ENCODE measurements at regions not wholly inside any gene's neighbourhood (a gene's known extent, or its start where the extent isn't known, plus 50 kb on each side); places are given as distances from the start of the nearest gene placed in this dataset.

DNA sequence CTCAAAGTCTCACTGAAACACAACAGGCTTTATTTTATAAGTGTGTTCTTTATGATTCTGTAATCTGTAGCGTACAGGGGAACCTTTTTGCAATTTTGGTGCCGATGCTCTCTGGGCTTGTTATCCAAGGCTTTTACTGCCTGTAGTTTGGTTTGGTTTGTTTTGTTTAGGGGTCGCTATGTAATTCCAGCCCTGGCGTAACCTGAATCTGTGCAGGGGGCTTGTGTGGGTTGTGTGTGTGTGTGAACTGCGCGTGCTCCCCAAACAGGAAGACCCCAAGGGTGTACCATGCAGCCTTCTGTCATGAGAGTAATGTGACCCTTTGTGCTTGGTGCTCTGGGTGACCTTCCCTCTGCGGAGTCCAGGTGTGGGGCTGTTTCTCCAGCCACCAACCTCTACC, 92.1 kb upstream of the CLDN14 start:
- TF ChIP-seq, protein P1, sequence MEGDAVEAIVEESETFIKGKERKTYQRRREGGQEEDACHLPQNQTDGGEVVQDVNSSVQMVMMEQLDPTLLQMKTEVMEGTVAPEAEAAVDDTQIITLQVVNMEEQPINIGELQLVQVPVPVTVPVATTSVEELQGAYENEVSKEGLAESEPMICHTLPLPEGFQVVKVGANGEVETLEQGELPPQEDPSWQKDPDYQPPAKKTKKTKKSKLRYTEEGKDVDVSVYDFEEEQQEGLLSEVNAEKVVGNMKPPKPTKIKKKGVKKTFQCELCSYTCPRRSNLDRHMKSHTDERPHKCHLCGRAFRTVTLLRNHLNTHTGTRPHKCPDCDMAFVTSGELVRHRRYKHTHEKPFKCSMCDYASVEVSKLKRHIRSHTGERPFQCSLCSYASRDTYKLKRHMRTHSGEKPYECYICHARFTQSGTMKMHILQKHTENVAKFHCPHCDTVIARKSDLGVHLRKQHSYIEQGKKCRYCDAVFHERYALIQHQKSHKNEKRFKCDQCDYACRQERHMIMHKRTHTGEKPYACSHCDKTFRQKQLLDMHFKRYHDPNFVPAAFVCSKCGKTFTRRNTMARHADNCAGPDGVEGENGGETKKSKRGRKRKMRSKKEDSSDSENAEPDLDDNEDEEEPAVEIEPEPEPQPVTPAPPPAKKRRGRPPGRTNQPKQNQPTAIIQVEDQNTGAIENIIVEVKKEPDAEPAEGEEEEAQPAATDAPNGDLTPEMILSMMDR (IDR thresholded peaks at IDR 0.05; ENCODE audit: poor library complexity, severe bottlenecking): no peak
- Histone ChIP-seq H3K27ac (ENCODE audit: poor library complexity, severe bottlenecking) (no peak overlapping the region), H3K4me1 (ENCODE audit: insufficient read depth, poor library complexity, severe bottlenecking) (no peaks in the 10 kb centered on the region), H3K4me3 (ENCODE audit: severe bottlenecking) (no peak overlapping the region), H3K36me3 (ENCODE audit: low read depth) (no peaks in the 10 kb centered on the region), H3K9me3 (ENCODE audit: severe bottlenecking) (no peaks in the 10 kb centered on the region), H3K27me3 (ENCODE audit: insufficient read depth, poor library complexity, severe bottlenecking) (peaks cover 3% of the 10 kb centered on the region)
- DNase-seq (ENCODE audit: low spot score) (no peak), ATAC-seq (ENCODE audit: low read depth) (no peak)

DNA sequence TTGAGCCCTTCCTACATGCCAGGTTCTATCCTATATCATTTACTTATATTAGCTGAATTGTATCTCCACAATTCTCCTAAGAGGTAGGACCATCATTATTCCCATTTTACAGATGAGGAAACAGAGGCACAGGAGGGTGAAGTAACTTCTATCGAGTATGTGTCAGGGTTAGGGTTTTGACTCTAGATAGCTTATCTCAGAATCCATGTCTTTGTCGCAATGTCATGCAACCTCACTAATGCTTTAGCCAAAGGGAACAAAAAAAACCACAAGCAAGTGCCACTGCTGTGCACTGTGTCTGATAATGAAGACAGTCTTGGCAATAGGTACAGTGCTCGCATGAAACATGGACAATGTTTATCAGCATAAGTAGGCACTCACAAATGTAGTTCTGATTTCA, 95.4 kb upstream of the CLDN14 start:
- ATAC-seq (ENCODE audit: low read depth): no peak
- Histone ChIP-seq H3K4me3 (ENCODE audit: severe bottlenecking) (no peak overlapping the region), H3K27me3 (ENCODE audit: insufficient read depth, poor library complexity, severe bottlenecking) (peaks cover under 1% of the 10 kb centered on the region), H3K9me3 (ENCODE audit: severe bottlenecking) (no peaks in the 10 kb centered on the region), H3K4me1 (ENCODE audit: insufficient read depth, poor library complexity, severe bottlenecking) (no peaks in the 10 kb centered on the region), H3K27ac (ENCODE audit: poor library complexity, severe bottlenecking) (no peak overlapping the region), H3K36me3 (ENCODE audit: low read depth) (no peaks in the 10 kb centered on the region)
- TF ChIP-seq, protein P1 (IDR thresholded peaks at IDR 0.05; ENCODE audit: poor library complexity, severe bottlenecking): no peak
- DNase-seq (ENCODE audit: low spot score): no peak

DNA sequence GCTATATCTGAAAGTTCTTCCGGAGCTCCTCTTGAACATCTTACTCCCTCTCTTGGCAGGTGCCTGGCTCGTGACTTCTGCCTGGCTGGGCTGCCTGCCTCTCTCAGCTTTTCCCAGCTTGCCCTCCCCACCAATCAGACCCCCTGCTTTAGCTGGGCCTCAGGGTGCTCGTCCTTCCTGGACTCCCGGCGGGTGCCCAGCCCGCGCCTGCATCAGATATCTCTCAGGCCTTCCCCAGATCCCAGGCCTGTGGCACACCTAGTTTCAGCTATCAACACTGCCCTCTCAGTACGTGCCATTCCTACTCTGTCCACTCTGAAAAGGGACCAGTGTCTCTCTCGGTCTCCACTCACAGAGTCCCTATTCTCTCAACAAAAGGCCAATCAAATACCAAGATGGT, 96.5 kb upstream of the CLDN14 start:
- no peak for DNase-seq (ENCODE audit: low spot score)
- Histone ChIP-seq H3K27me3 (ENCODE audit: insufficient read depth, poor library complexity, severe bottlenecking) (no peaks in the 10 kb centered on the region), H3K27ac (ENCODE audit: poor library complexity, severe bottlenecking) (no peak overlapping the region), H3K9me3 (ENCODE audit: severe bottlenecking) (no peaks in the 10 kb centered on the region), H3K4me3 (ENCODE audit: severe bottlenecking) (no peak overlapping the region), H3K36me3 (ENCODE audit: low read depth) (no peaks in the 10 kb centered on the region), H3K4me1 (ENCODE audit: insufficient read depth, poor library complexity, severe bottlenecking) (no peaks in the 10 kb centered on the region)
- TF ChIP-seq, protein P1 (IDR thresholded peaks at IDR 0.05; ENCODE audit: poor library complexity, severe bottlenecking): no peak
- ATAC-seq (ENCODE audit: low read depth): no peak

DNA sequence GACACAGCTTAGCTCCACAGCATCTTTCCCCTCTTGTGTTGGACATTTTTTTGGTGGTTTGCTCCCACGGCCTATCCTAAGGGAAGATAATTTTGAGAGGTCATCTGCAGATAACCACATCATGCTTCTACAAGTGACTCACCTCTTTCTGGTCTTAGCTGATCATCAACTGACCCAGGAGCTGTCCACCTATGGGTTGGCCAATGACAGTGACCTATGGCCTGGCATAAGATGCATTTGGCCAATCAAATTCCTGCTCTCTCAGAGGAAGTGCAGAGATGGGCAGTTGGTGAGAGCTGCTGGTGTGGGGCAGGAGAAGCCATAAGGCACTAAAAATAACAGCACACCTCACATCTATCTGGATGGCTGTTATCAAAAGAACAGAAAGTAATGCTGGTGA, 100.0 kb upstream of the CLDN14 start:
- Histone ChIP-seq H3K4me1 (ENCODE audit: insufficient read depth, poor library complexity, severe bottlenecking) (no peaks in the 10 kb centered on the region), H3K27me3 (ENCODE audit: insufficient read depth, poor library complexity, severe bottlenecking) (no peaks in the 10 kb centered on the region), H3K9me3 (ENCODE audit: severe bottlenecking) (no peaks in the 10 kb centered on the region), H3K27ac (ENCODE audit: poor library complexity, severe bottlenecking) (no peak overlapping the region), H3K4me3 (ENCODE audit: severe bottlenecking) (no peak overlapping the region), H3K36me3 (ENCODE audit: low read depth) (no peaks in the 10 kb centered on the region)
- TF ChIP-seq, protein P1 (IDR thresholded peaks at IDR 0.05; ENCODE audit: poor library complexity, severe bottlenecking): no peak
- DNase-seq (ENCODE audit: low spot score) (no peak), ATAC-seq (ENCODE audit: low read depth) (no peak)

DNA sequence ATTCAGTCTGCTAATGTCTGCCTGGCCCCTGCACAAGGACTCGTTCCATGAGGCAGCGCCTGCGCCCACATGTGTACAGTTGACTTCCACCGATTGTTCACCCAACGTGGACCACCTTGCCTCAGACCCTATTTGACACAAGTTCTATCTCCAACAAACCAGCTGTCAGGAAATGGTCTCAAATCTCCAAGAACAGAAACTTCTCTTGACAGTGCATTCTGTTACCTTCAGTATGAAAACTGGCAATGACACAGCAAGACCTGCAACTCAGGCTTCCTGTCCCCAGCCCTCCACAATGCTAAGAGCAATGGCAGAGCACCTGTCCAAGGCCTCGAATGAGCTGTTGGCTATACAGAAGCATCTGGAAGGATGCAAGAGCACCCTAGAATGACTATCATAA, 102.3 kb upstream of the CLDN14 start:
- Histone ChIP-seq H3K27ac (ENCODE audit: poor library complexity, severe bottlenecking) (no peak overlapping the region), H3K4me3 (ENCODE audit: severe bottlenecking) (no peak overlapping the region), H3K9me3 (ENCODE audit: severe bottlenecking) (no peaks in the 10 kb centered on the region), H3K36me3 (ENCODE audit: low read depth) (no peaks in the 10 kb centered on the region), H3K4me1 (ENCODE audit: insufficient read depth, poor library complexity, severe bottlenecking) (peaks cover 4% of the 10 kb centered on the region), H3K27me3 (ENCODE audit: insufficient read depth, poor library complexity, severe bottlenecking) (no peaks in the 10 kb centered on the region)
- ATAC-seq (ENCODE audit: low read depth) (no peak), DNase-seq (ENCODE audit: low spot score) (no peak)
- TF ChIP-seq, protein P1 (IDR thresholded peaks at IDR 0.05; ENCODE audit: poor library complexity, severe bottlenecking): no peak
